ENCODE measurements at regions not wholly inside any gene's neighbourhood (a gene's known extent, or its start where the extent isn't known, plus 50 kb on each side); places are given as distances from the start of the nearest gene placed in this dataset.

- DNase-seq = no peak
Measured at GRCh38 chr15:31842532-31843195, 187.7 kb upstream of the CHRNA7 start.

DNA sequence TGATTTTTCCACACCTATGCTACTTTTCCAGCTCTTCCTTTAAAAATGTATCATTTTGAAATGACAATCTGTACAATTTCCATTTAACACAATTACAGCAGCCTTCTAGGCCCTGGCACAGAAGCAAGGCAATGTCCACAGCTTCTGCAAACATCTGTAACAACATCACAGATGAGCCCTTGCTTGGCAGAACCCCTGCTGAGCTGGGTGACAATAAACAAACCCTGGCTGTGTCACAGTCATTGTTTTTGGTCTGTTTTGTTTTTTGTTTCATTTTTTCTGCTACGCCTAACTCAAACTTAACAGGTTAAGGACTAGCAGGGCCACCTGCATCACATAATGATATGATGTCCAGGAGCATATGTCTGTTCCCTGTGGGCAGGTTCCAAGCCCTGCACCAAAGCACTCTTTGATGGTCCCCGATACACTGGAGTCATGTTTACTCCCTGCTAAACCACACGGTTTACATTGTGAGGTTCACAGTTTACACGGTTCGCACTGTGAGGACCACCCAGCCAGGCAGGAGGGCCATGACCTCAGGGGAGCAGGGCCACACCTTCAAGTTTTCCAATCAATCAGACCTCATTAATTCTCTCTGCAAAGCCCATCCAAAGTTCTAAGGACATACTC is 186.8 kb upstream of the CHRNA7 start:
- no peak for DNase-seq

DNA sequence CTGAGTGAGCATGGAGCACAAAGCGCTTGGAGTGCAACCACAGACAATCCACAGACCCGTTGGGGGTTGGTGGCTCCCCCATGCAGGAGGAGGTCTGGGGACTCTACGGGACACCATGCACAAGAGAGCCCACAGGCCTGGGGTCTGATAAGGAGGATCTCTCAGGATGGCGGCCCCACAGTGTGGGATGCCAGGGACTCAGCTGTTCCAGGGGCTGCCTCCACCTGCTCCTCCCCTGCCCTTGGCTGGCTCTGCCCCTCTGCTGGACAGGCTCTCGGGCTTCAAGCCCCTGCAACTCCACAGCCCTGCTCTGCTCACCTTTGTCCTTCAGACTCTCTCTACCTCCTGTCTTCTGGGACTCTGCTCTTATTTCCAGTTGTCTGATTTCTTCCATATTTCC is 184.5 kb upstream of the CHRNA7 start:
- DNase-seq = no peak

DNA sequence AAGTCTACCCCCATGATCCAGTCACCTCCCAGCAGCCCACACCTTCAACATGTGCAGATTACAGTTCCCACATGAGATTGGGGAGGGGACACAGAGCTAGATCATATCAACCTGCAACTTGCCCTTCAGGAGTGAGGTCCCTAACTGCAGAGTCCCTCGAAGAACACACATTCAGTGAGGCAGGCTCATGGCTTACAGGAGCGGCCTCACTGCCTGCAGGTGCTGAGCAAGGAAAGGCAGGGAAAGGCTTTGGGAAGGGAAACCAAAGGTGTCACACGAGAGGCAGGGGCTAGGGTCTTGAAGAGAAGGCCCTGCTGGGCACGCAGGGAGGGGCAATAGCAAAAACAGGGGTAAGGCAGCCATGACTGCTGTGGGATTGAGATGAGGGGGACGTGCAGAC is 182.4 kb upstream of the CHRNA7 start:
- DNase-seq = no peak

- no peak for DNase-seq
Measured at GRCh38 chr15:31848621-31849020, 181.7 kb upstream of the CHRNA7 start.

- DNase-seq = no peak
Measured at GRCh38 chr15:31852933-31853799, 177.1 kb upstream of the CHRNA7 start.

GRCh38 chr15:31856581-31856980 is 173.7 kb upstream of the CHRNA7 start:
- no peak for DNase-seq

- no peak for DNase-seq
Measured at GRCh38 chr15:31857194-31857593, 173.1 kb upstream of the CHRNA7 start.

DNA sequence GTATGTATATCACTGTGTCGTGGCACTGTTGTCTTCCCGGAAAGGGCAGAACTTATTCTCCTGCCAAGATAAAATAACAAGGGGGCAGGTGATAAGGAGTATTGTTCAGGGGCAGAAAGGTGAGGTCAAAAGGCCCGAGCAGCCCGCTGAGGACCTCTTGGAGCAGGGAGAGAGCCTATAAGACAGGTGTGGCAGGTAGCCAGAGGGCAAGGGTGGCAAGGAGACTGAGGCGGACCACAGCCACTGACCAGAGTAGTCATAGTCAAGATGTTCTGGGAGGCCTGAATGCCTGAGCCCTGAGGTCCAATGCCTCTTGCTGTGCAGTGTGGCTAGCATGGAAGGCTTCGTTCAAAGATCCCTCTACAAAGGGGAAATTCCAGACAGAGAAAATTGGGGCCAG is 172.3 kb upstream of the CHRNA7 start:
- no peak for DNase-seq

- DNase-seq = no peak
Measured at GRCh38 chr15:31866248-31866647, 164.1 kb upstream of the CHRNA7 start.

- peak; percentile 42 for DNase-seq
Measured at GRCh38 chr15:31867536-31868442, 162.5 kb upstream of the CHRNA7 start.

GRCh38 chr15:31869686-31870307 is 160.5 kb upstream of the CHRNA7 start:
- no peak for DNase-seq

DNA sequence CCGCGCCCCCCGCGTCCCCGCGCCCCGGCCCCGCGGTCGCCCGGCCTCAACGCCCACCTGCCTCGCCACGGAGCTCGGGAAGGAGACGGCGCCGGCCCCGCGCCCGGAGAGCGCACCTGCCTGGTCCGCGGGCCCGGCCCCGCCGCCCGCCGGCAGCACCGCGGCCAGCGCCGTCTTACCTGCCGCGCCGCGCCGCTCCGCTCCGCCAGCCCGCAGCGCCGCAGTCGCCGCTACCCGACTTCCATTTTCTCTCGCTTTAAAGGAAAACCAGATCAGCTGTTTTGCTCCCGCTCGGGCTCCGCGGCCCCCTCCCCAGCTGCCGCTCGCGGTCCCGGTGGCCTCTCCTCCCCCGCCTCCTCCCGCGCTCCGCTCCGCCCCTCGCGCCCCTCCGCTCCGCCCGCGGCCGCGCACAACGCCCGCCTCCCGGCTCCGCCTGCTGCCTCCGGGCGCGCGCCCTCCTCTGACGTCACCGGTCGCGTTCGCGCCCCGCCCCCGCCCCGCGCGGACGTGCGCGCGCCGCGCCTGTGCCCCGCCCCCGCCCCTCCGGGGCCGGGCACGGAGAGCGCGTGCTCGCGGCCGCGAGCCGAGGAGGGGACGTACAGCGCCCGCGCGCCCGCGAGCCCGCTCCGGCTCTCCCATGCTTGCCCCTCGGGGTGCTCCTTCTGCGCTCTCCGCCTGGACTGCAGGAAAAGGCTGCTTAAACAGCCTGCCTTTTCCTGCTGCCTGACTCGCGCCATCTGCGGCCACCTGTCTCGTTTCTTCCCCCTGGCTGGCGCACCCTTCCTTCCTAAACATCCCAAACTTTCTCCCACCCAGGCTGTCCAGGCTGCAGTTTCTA is 159.8 kb upstream of the CHRNA7 start, which contains the start of gene OTUD7A:
TSS of gene OTUD7A (minus strand) at position 346 of the 838 bp plus-strand sequence.
- DNase-seq = peak; percentile 80

DNA sequence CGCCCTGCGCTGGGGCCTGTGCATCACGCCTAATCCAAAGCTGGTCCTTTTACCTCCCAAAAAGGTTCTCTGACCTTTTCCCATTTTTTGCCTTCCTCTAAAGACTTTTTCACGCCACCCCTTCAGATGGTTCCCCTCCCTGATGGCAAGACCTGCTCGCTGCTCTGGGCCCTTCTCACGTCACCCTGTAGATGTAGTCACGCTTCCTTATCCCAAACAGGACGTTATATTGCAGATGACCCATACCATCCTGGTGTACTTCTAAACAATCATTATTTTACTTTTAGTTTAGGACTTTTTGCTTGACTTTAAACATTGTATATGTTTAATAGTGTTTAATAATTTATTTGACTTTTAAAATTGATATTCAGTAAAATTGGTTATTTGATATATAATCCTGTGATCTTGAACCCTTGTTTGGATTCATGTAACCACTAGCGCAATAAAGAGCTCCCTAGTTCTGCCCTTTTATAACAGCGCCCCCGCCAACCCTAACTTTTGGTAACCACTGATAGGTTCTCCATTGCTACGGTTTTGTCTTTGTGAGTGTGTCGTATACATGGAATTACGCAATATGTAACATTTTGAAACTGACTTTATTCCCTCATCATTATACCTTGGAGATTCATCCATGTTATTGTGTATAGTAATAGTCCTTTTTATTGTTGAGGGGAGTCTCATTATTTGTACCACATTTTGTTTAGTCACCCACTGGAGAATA is 159.0 kb upstream of the CHRNA7 start:
- peak; percentile 52 for DNase-seq

DNA sequence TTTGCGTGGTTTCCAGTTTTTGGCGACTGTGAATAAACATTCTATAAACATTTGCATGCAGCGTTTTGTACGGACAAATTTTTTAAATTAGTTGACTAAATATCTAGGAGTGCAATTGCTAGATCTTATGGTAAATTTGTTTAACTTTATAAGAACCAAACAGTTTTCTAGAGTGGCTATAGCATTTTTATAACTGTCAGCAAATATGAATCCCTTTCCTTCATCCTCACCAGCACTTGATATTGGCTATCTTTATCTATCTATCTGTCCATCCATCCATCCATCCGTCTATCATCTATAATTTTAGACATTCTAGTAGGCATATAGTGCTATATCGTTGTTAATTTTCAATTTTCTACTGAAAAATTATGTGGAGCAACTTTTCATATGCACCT is 158.4 kb upstream of the CHRNA7 start:
- DNase-seq = no peak

DNA sequence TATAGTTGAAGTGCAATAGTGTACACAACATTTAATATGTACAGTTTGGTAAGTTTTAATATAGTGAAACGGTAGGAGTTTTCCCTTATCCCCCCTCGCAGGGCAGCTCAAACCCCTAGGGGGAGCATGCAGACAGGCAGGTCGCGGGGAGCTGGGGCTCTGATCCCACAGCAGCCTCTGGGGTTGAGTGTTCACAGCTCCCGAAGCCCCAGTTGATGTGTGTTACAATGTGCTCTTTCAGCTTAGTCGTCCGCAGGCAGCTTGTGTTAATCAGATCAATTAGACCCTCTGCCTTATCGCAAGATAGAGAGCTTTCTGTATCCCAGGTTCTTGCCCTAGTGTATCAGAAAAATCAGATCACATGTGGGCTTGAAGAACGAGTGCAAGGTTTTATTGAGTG is 143.1 kb upstream of the CHRNA7 start:
- no peak for DNase-seq

DNA sequence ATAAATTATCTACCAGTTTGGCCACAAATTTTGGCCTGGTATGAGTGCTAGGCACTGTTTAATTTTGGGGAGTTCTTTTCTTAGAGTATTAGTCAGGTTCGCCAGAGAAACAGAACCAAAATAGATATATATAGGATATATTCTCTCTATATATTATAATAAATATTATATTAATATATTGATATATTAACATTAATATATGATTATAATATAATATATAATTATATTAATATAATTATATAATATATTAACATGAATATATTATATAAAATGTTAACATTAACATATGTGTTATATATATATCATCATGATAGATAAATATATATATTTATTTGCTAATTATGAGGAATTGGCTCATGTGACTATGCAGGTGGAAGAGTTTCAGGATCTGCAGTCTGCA is 137.8 kb upstream of the CHRNA7 start:
- DNase-seq = no peak

GRCh38 chr15:31893780-31894179 is 136.5 kb upstream of the CHRNA7 start:
- DNase-seq = no peak

DNA sequence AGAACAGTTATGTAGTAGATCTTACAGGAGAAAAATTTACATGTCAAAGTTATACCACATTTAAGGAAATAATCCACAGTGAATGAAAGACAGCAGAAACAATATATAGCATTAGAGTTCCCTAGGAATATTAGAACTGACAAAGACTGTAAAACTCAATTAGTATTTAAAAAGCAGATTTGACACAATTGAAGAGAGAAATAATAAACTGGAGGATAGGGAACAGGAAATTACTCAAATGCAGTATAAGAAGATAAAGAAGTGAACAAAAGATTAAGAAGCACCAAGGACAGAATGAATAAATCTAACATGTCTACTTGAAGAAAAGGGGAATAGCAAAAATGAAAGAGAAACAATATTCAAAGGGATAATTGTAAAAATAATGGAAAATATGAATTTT is 132.6 kb upstream of the CHRNA7 start:
- DNase-seq = no peak

- no peak for DNase-seq
Measured at GRCh38 chr15:31901501-31901900, 128.8 kb upstream of the CHRNA7 start.

DNA sequence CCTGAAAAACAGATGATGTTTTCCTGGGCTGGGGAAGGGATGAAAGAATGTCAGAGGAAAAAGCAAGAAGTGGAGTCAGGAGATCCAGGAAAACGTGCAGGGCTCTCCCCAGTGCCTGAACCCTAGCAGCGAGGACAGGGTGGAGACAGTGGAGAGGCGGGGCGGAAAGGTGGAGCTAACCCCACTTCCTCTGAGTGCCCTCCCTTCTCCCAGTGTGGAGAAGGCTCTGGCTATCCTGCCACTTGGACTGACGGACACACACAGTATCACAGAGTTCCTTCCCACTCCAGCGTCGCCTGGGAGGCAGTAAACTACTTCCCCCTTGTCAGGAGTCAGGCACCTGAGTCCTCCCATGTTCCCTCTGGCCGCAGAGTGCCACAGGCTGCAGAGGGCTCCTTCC is 125.3 kb upstream of the CHRNA7 start:
- no peak for DNase-seq

Measured in NCI-H526 treated with DMSO at 0.1 percent for 48 hours (cell line).